Breast epithelium (tissue), 3 donors: ENCODE measurements at regions not wholly inside any gene's neighbourhood (a gene's known extent, or its start where the extent isn't known, plus 50 kb on each side); places are given as distances from the start of the nearest gene placed in this dataset.

ENCODE experiments used
- CTCF ChIP-seq, 3 donors: fragments of 450-650 bp; IDR thresholded peaks; one replicate each; pipeline ENCODE4 v1.5.1; 2016 to 2017; ENCODE audit warnings: antibody characterized with exemption in 3 of 3, mild to moderate bottlenecking in 3 of 3, moderate library complexity in 3 of 3
- POLR2A ChIP-seq: fragments of 450-650 bp; IDR thresholded peaks from one replicate; pipeline ENCODE4 v1.6.1; 2016; ENCODE audit warnings: antibody characterized with exemption, mild to moderate bottlenecking, moderate library complexity
- POLR2AphosphoS5 ChIP-seq, 3 donors: sonication (generic); formaldehyde crosslinking; IDR thresholded peaks; one replicate each; pipeline ENCODE4 v1.6.1; 2017; ENCODE audit warnings: antibody characterized with exemption in 3 of 3

GRCh38 chr10:63697956-63698786 is 177.0 kb downstream of the REEP3 start:
- no peak for TF ChIP-seq POLR2AphosphoS5 (IDR thresholded peaks at IDR 0.05)
- TF ChIP-seq POLR2A, result no peak
- TF ChIP-seq CTCF (IDR thresholded peaks at IDR 0.05), result no peak
